Retinal pigment epithelial cell (primary cell): ENCODE measurements at regions not wholly inside any gene's neighbourhood (a gene's known extent, or its start where the extent isn't known, plus 50 kb on each side); places are given as distances from the start of the nearest gene placed in this dataset.
"Not testable (repeated sequence)": the region's sequence is repeated elsewhere in the genome, so short reads cannot be mapped to it uniquely, and the experiment has no call there.

Experiments used
- DNase-seq: peaks from one replicate; pipeline ENCODE4 v3.0.0-alpha.2; 2010; ENCODE audit warnings: low read depth
- H3K4me3 ChIP-seq: 2 replicates; pipeline ENCODE4 v1.5.1; 2011; ENCODE audit warnings: mild to moderate bottlenecking, low read length, control low read depth, moderate library complexity
- CTCF ChIP-seq: conservative IDR thresholded peaks from 2 replicates; pipeline ENCODE4 v1.5.1; 2011; ENCODE audit warnings: low read depth, low read length, control low read depth, inconsistent platforms

- DNase-seq = no peak
- TF ChIP-seq CTCF = no peak
- no peak overlapping the region for H3K4me3 ChIP-seq
These were observed 246.9 kb downstream of the MPDZ start for GRCh38 chr9:13032585-13032984.

GRCh38 chr9:13033959-13034693 is 245.4 kb downstream of the MPDZ start:
- H3K4me3 ChIP-seq = peak overlapping the region; percentile 40
- TF ChIP-seq CTCF = peak; percentile 83
- DNase-seq = no peak

GRCh38 chr9:13034694-13035002 is 244.8 kb downstream of the MPDZ start:
- no peak overlapping the region for H3K4me3 ChIP-seq
- no peak for TF ChIP-seq CTCF
- DNase-seq = no peak

- no peak overlapping the region for H3K4me3 ChIP-seq
- TF ChIP-seq CTCF = no peak
- no peak for DNase-seq
These were observed 243.7 kb downstream of the MPDZ start for GRCh38 chr9:13035822-13036221.

GRCh38 chr9:13037808-13038207 is 241.7 kb downstream of the MPDZ start:
- DNase-seq, H3K4me3 ChIP-seq: not testable (repeated sequence)

- TF ChIP-seq CTCF = no peak
- H3K4me3 ChIP-seq = no peak overlapping the region
- no peak for DNase-seq
These were observed 231.5 kb downstream of the MPDZ start for GRCh38 chr9:13047827-13048587.

GRCh38 chr9:13049223-13049622 is 230.3 kb downstream of the MPDZ start:
- TF ChIP-seq CTCF = no peak
- DNase-seq = no peak
- no peak overlapping the region for H3K4me3 ChIP-seq
